ENCODE measurements at regions not wholly inside any gene's neighbourhood (a gene's known extent, or its start where the extent isn't known, plus 50 kb on each side); places are given as distances from the start of the nearest gene placed in this dataset.
"Not testable (repeated sequence)": the region's sequence is repeated elsewhere in the genome, so short reads cannot be mapped to it uniquely, and the experiment has no call there.

DNA sequence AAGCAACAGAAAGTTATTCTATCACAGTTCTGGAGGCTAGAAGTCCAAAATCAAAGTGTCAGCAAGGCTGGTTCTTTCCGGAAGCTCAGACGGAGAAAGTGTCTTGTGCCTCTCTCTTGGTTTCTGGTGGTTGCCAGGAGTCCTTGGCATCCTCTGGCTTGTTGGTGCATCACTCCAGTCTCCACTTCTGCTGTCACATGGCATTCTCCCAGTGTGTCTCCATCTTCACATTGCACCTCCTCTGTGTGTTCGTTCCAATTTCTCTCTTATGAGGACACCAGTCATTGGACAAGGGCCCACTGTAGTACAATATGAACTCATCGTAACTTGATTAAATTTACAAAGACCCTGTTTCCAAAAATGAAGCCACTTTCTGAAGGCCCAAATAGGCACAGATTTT lies 175.4 kb upstream of the ATP5MC3 start:
- DNase-seq, result no peak
- in situ Hi-C loops (cut with MboI; ENCODE audit: low pct_unique_long_range_greater_than_20kb, low sequenced_read_pairs), result loop anchor here (25.0 kb wide), 1 partner anchor 730 kb away; the partner anchor contains the start of genes EVX2, HOXD12 and HOXD13

DNA sequence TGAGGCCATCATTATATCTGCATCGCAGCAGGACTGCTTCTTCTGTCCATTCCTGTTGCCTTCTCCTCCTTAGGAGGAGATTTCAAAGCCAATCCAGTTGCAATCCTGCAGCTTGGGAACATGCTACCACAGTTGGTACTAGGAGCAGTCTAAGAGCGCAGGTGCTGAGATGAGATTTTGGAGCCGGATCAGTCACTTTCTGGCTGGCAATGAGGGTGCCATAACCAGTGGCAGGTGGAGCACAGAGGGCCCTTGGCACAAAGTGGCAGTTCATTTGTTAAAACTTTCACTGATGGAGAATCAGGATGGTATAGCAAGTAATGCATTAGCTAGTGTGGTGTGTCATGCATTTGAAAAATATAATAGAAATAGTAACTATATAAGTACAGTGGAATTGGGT lies 173.7 kb upstream of the ATP5MC3 start:
- in situ Hi-C loops (cut with MboI; ENCODE audit: low pct_unique_long_range_greater_than_20kb, low sequenced_read_pairs), result loop anchor here (25.0 kb wide), 1 partner anchor 732 kb away; the partner anchor contains the start of genes EVX2, HOXD12 and HOXD13
- DNase-seq, result no peak

GRCh38 chr2:175353275-175353674 lies 171.8 kb upstream of the ATP5MC3 start:
- in situ Hi-C loops (cut with MboI; ENCODE audit: low pct_unique_long_range_greater_than_20kb, low sequenced_read_pairs), result loop anchor here (25.0 kb wide), 1 partner anchor 734 kb away; the partner anchor contains the start of genes EVX2, HOXD12 and HOXD13
- no peak for DNase-seq

- no peak for DNase-seq
- in situ Hi-C loops (cut with MboI; ENCODE audit: low pct_unique_long_range_greater_than_20kb, low sequenced_read_pairs), result loop anchor here (25.0 kb wide), 1 partner anchor 736 kb away; the partner anchor contains the start of genes EVX2, HOXD12 and HOXD13
Observed at GRCh38 chr2:175351512-175351911, 170.0 kb upstream of the ATP5MC3 start.

GRCh38 chr2:175350105-175350504 lies 168.6 kb upstream of the ATP5MC3 start:
- in situ Hi-C loops (cut with MboI; ENCODE audit: low pct_unique_long_range_greater_than_20kb, low sequenced_read_pairs), result loop anchor here (25.0 kb wide), 1 partner anchor 737 kb away; the partner anchor contains the start of genes EVX2, HOXD12 and HOXD13
- DNase-seq, result no peak

DNA sequence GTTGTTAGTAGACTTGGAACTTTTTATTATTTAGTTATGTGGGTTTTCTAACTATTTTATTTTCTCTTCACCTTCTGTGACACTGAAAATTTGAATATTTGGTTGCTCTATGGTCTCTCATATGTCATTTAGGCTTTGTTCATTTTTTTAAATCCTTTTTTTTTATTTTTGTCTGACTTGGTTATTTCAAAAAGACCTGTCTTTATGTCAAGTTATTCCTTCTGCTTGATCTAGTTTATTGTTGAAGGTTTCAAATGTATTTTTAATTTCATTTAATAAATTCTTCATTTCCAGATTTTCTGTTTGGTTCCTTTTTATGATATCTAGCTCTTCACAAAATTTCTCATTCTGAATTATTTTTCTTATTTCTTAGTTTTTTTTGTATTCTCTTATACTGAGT lies 160.6 kb upstream of the ATP5MC3 start:
- in situ Hi-C loops (cut with MboI; ENCODE audit: low pct_unique_long_range_greater_than_20kb, low sequenced_read_pairs), result no loop called here
- no peak for DNase-seq

GRCh38 chr2:175330195-175330594 lies 148.7 kb upstream of the ATP5MC3 start:
- no peak for DNase-seq
- in situ Hi-C loops (cut with MboI; ENCODE audit: low pct_unique_long_range_greater_than_20kb, low sequenced_read_pairs), result no loop called here

DNA sequence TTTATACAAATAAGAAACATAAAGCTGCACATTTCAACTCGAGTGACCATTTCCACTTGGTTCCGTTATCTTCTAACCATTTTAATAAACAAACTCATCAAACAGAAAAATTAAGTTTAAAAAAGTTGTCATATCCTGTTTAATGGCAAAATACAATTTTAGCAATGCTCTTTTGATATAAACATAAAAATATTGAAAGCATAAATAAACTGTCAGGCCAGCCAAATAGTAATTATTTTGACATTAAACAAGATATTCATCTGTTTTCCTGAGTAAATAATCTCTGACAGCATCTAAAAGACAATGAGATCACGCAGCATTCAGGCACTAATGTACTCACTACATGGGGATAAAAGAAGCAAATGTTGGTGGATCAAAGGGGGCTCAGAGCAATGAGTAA lies 145.3 kb upstream of the ATP5MC3 start:
- DNase-seq, result no peak
- in situ Hi-C loops (cut with MboI; ENCODE audit: low pct_unique_long_range_greater_than_20kb, low sequenced_read_pairs), result no loop called here

DNA sequence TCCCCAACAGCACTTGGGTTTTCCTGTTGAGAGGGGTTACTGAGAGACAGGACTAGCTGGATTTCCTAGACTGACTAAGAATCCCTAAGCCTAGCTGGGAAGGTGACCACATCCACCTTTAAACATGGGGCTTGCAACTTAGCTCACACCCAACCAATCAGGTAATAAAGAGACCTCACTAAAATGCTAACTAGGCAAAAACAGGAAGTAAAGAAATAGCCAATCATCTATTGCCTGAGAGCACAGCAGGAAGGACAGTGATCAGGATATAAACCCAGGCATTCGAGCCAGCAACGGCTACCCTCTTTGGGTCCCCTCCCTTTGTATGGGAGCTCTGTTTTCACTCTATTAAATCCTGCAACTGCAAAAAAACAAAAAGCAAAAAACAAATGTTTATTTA lies 144.7 kb upstream of the ATP5MC3 start:
- DNase-seq, result peak; percentile 13
- in situ Hi-C loops (cut with MboI; ENCODE audit: low pct_unique_long_range_greater_than_20kb, low sequenced_read_pairs), result not testable (repeated sequence)

DNA sequence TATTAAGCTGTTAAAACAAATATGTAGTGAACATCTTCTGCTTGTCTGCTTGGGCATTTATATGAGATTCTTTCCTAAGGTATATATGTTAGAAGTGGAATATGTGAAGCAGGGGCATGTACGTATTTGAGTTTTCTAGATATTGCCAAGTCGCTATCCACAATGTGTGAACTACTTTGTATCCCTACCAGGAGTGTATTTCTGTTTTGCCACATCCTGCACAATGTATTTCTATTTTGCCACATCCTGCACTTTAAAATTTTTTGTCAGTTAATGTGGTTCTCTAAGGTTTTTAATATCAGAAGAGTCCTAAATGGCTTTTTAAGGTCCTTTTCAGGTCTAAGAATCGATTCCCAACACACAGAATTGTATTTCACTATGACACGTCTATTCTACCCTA lies 141.7 kb upstream of the ATP5MC3 start:
- in situ Hi-C loops (cut with MboI; ENCODE audit: low pct_unique_long_range_greater_than_20kb, low sequenced_read_pairs), result no loop called here
- no peak for DNase-seq

- DNase-seq, result no peak
- in situ Hi-C loops (cut with MboI; ENCODE audit: low pct_unique_long_range_greater_than_20kb, low sequenced_read_pairs), result no loop called here
Observed at GRCh38 chr2:175318542-175318941, 137.0 kb upstream of the ATP5MC3 start.

- in situ Hi-C loops (cut with MboI; ENCODE audit: low pct_unique_long_range_greater_than_20kb, low sequenced_read_pairs), result no loop called here
- DNase-seq, result no peak
Observed at GRCh38 chr2:175317751-175318150, 136.2 kb upstream of the ATP5MC3 start.

DNA sequence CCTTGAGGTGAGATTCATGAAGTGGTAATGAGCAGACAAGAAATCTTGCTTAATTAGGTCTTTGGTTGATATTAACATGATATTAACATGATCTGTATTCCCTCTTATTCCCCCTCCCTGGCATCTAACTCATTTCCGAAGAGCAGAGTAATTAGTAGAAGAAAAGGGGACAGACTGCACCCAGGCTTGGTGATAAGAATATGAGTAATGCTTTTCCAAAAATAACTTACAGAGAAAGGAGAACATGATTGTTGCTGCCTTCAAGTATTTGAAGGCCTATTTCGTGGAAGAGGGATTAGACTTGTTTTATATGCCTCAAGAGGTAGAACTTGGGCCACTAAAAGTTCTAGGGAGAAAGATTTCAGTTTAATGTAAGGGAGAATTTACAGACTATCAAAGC lies 130.6 kb upstream of the ATP5MC3 start:
- in situ Hi-C loops (cut with MboI; ENCODE audit: low pct_unique_long_range_greater_than_20kb, low sequenced_read_pairs), result no loop called here
- no peak for DNase-seq

GRCh38 chr2:175310813-175311504 lies 129.4 kb upstream of the ATP5MC3 start:
- in situ Hi-C loops (cut with MboI; ENCODE audit: low pct_unique_long_range_greater_than_20kb, low sequenced_read_pairs), result no loop called here
- no peak for DNase-seq

- peak; percentile 36 for DNase-seq
- in situ Hi-C loops (cut with MboI; ENCODE audit: low pct_unique_long_range_greater_than_20kb, low sequenced_read_pairs), result no loop called here
Observed at GRCh38 chr2:175309799-175310198, 128.3 kb upstream of the ATP5MC3 start.

DNA sequence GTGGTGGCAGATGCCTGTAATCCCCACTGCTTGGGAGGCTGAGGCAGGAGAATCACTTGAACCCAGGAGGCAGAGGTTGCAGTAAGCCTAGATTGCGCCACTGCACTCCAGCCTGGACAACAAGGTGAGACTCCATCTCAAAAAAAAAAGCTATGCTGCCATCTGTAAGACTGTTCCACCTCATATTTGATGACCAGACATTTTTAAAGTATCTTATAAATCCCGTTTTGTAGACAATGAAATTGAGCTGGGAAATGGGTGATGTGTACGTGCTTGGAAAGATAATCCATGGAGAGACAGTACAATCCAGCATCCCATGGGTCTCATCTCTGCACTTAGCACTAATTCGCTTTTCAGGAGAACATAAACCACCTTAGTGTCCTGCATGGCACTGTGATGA lies 126.5 kb upstream of the ATP5MC3 start:
- in situ Hi-C loops (cut with MboI; ENCODE audit: low pct_unique_long_range_greater_than_20kb, low sequenced_read_pairs), result no loop called here
- no peak for DNase-seq

- no peak for DNase-seq
- in situ Hi-C loops (cut with MboI; ENCODE audit: low pct_unique_long_range_greater_than_20kb, low sequenced_read_pairs), result no loop called here
Observed at GRCh38 chr2:175304541-175304940, 123.0 kb upstream of the ATP5MC3 start.

DNA sequence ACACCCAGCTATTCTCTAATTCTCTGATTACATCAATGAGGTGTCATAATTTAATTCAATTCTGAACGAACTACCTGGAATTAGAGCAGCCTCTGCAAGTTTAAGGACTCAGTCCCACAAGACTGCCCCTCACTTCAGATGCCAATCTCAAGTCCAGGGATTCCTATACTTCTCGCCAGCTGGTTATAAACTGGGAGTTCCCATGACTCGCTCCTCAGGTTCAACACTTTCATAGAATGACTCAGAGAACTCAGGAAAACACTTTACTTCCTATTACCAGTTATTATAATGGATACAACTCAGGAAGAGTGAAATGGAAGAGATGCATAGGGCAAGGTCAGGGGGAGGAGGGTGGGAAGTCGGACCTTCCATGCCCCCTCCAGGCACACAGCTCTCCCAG lies 112.3 kb upstream of the ATP5MC3 start:
- in situ Hi-C loops (cut with MboI; ENCODE audit: low pct_unique_long_range_greater_than_20kb, low sequenced_read_pairs), result no loop called here
- no peak for DNase-seq

- no peak for DNase-seq
- in situ Hi-C loops (cut with MboI; ENCODE audit: low pct_unique_long_range_greater_than_20kb, low sequenced_read_pairs), result no loop called here
Observed at GRCh38 chr2:175293195-175293594, 111.7 kb upstream of the ATP5MC3 start.

DNA sequence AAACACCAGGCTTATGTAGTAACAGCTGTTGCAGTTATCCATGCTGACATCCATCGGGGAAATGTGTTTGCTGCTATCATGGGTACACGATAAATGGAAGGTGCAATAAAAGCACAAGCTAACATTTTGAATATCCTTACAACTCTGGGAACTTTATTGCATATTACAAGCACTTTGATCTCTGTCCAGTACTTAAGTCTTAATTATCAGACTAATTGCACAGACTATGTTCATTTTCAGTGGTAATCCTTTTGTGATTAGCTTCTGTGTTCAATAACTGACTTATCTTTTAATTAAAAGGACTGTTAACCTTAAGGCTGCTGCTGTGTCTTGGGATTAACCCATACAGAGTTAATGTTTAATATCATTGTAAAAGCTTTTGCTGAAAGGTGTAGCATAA lies 101.4 kb upstream of the ATP5MC3 start:
- in situ Hi-C loops (cut with MboI; ENCODE audit: low pct_unique_long_range_greater_than_20kb, low sequenced_read_pairs), result no loop called here
- DNase-seq, result no peak

- in situ Hi-C loops (cut with MboI; ENCODE audit: low pct_unique_long_range_greater_than_20kb, low sequenced_read_pairs), result no loop called here
- peak; percentile 54 for DNase-seq
Observed at GRCh38 chr2:175282300-175282699, 100.8 kb upstream of the ATP5MC3 start.

Measured in KBM-7 (cell line).